Glutamatergic neuron (in vitro differentiated cells): ENCODE measurements at regions not wholly inside any gene's neighbourhood (a gene's known extent, or its start where the extent isn't known, plus 50 kb on each side); places are given as distances from the start of the nearest gene placed in this dataset.

Source experiments
- DNase-seq: peaks from one replicate; pipeline ENCODE4 v3.0.0; 2022
- H3K27ac Mint-ChIP-seq: one replicate; pipeline ENCODE4 v1.8.0; 2020; ENCODE audit warnings: mild to moderate bottlenecking, mixed read lengths, inconsistent platforms; ENCODE audit not compliant: unreplicated experiment
- H3K27me3 Mint-ChIP-seq: one replicate; pipeline ENCODE4 v1.8.0; 2020; ENCODE audit warnings: mild to moderate bottlenecking, moderate library complexity, mixed read lengths, inconsistent platforms; ENCODE audit not compliant: unreplicated experiment
- H3K36me3 Mint-ChIP-seq: one replicate; pipeline ENCODE4 v1.8.0; 2020; ENCODE audit warnings: mild to moderate bottlenecking, mixed read lengths, inconsistent platforms; ENCODE audit not compliant: unreplicated experiment
- H3K4me1 Mint-ChIP-seq: one replicate; pipeline ENCODE4 v1.8.0; 2020; ENCODE audit warnings: mild to moderate bottlenecking, low read depth, mixed read lengths, inconsistent platforms; ENCODE audit not compliant: unreplicated experiment
- H3K4me3 Mint-ChIP-seq: one replicate; pipeline ENCODE4 v1.8.0; 2020; ENCODE audit warnings: mild to moderate bottlenecking, mixed read lengths, inconsistent platforms; ENCODE audit not compliant: unreplicated experiment
- H3K9me3 Mint-ChIP-seq: one replicate; pipeline ENCODE4 v1.8.0; 2020; ENCODE audit warnings: mild to moderate bottlenecking, moderate library complexity, mixed read lengths, inconsistent platforms; ENCODE audit not compliant: unreplicated experiment
- CTCF ChIP-seq: fragments of 200-600 bp; sonication (generic); IDR thresholded peaks from one replicate; pipeline ENCODE4 v1.5.0; 2021; ENCODE audit not compliant: partially characterized antibody, unreplicated experiment

GRCh38 chr4:3868211-3869173, 102.3 kb downstream of the ADRA2C start:
- Mint-ChIP-seq H3K4me3 (no peak overlapping the region), H3K27me3 (peaks cover 11% of the 10 kb centered on the region), H3K36me3 (no peaks in the 10 kb centered on the region), H3K9me3 (peaks cover 4% of the 10 kb centered on the region), H3K27ac (no peak overlapping the region), H3K4me1 (peaks cover 7% of the 10 kb centered on the region)
- peak; percentile 8 for DNase-seq
- no peak for TF ChIP-seq CTCF

GRCh38 chr4:3869174-3869572, 103.0 kb downstream of the ADRA2C start:
- DNase-seq = peak; percentile 5
- no peak for TF ChIP-seq CTCF
- H3K27me3 Mint-ChIP-seq = peaks cover 12% of the 10 kb centered on the region
- H3K4me1 Mint-ChIP-seq = peaks cover 7% of the 10 kb centered on the region
- no peak overlapping the region for H3K27ac Mint-ChIP-seq
- no peaks in the 10 kb centered on the region for H3K36me3 Mint-ChIP-seq
- H3K9me3 Mint-ChIP-seq = peaks cover 4% of the 10 kb centered on the region
- H3K4me3 Mint-ChIP-seq = no peak overlapping the region

- Mint-ChIP-seq H3K36me3 (no peaks in the 10 kb centered on the region), H3K9me3 (peaks cover 4% of the 10 kb centered on the region), H3K27ac (no peak overlapping the region), H3K4me3 (no peak overlapping the region), H3K4me1 (peaks cover 7% of the 10 kb centered on the region), H3K27me3 (peaks cover 15% of the 10 kb centered on the region)
- TF ChIP-seq CTCF = no peak
- peak; percentile 19 for DNase-seq
These were observed 103.7 kb downstream of the ADRA2C start for GRCh38 chr4:3869661-3870566.

- Mint-ChIP-seq H3K27me3 (peaks cover 14% of the 10 kb centered on the region), H3K4me3 (peak overlapping the region; percentile 80), H3K9me3 (peaks cover 5% of the 10 kb centered on the region), H3K4me1 (peaks cover 7% of the 10 kb centered on the region), H3K27ac (no peak overlapping the region), H3K36me3 (no peaks in the 10 kb centered on the region)
- peak; percentile 7 for DNase-seq
- TF ChIP-seq CTCF = no peak
These were observed 104.4 kb downstream of the ADRA2C start for GRCh38 chr4:3870567-3870962.
